Nephron progenitor cell (in vitro differentiated cells): ENCODE measurements at regions not wholly inside any gene's neighbourhood (a gene's known extent, or its start where the extent isn't known, plus 50 kb on each side); places are given as distances from the start of the nearest gene placed in this dataset.

Source experiments
- DNase-seq: peaks from one replicate; pipeline ENCODE4 v3.0.0; 2021
- H3K27ac Mint-ChIP-seq: 2 replicates; pipeline ENCODE4 v1.8.0; 2021; ENCODE audit warnings: mild to moderate bottlenecking, moderate library complexity, mixed read lengths
- H3K27me3 Mint-ChIP-seq: 2 replicates; pipeline ENCODE4 v1.8.0; 2021; ENCODE audit warnings: mild to moderate bottlenecking, low read depth, mixed read lengths; ENCODE audit not compliant: poor library complexity
- H3K36me3 Mint-ChIP-seq: 2 replicates; pipeline ENCODE4 v1.8.0; 2021; ENCODE audit warnings: low read depth, mixed read lengths
- H3K4me1 Mint-ChIP-seq: 2 replicates; pipeline ENCODE4 v1.8.0; 2021; ENCODE audit warnings: mixed read lengths
- H3K4me3 Mint-ChIP-seq: 2 replicates; pipeline ENCODE4 v1.8.0; 2021; ENCODE audit warnings: mild to moderate bottlenecking, moderate library complexity, mixed read lengths
- H3K9me3 Mint-ChIP-seq: 2 replicates; pipeline ENCODE4 v1.8.0; 2021; ENCODE audit warnings: mild to moderate bottlenecking, moderate library complexity, mixed read lengths
- CTCF ChIP-seq: fragments of 200-600 bp; sonication (generic); IDR thresholded peaks from 2 replicates; pipeline ENCODE4 v1.5.0; 2021; ENCODE audit warnings: antibody characterized with exemption

- Mint-ChIP-seq H3K27ac (no peak overlapping the region), H3K36me3 (no peaks in the 10 kb centered on the region), H3K27me3 (peaks cover 1% of the 10 kb centered on the region), H3K4me1 (no peaks in the 10 kb centered on the region), H3K9me3 (no peaks in the 10 kb centered on the region), H3K4me3 (no peak overlapping the region)
- TF ChIP-seq CTCF: no peak
- DNase-seq: no peak
Measured at GRCh38 chr18:43592269-43592668, 315.0 kb upstream of the SYT4 start.

- TF ChIP-seq CTCF: peak; percentile 66
- Mint-ChIP-seq H3K4me3 (no peak overlapping the region), H3K9me3 (no peaks in the 10 kb centered on the region), H3K4me1 (no peaks in the 10 kb centered on the region), H3K27ac (no peak overlapping the region), H3K27me3 (no peaks in the 10 kb centered on the region), H3K36me3 (no peaks in the 10 kb centered on the region)
- no peak for DNase-seq
Measured at GRCh38 chr18:43596105-43596712, 318.9 kb upstream of the SYT4 start.

- H3K27ac Mint-ChIP-seq: no peak overlapping the region
- peaks cover 27% of the 10 kb centered on the region for H3K9me3 Mint-ChIP-seq
- no peak for TF ChIP-seq CTCF
- no peak overlapping the region for H3K4me3 Mint-ChIP-seq
- no peaks in the 10 kb centered on the region for H3K27me3 Mint-ChIP-seq
- no peaks in the 10 kb centered on the region for H3K4me1 Mint-ChIP-seq
- H3K36me3 Mint-ChIP-seq: peaks cover 18% of the 10 kb centered on the region
- DNase-seq: no peak
Measured at GRCh38 chr18:43601432-43601831, 324.1 kb upstream of the SYT4 start.

GRCh38 chr18:43605224-43605623, 327.9 kb upstream of the SYT4 start:
- no peak for DNase-seq
- Mint-ChIP-seq H3K9me3 (peaks cover 32% of the 10 kb centered on the region), H3K4me1 (no peaks in the 10 kb centered on the region), H3K27me3 (no peaks in the 10 kb centered on the region), H3K4me3 (no peak overlapping the region), H3K36me3 (peaks cover 20% of the 10 kb centered on the region), H3K27ac (no peak overlapping the region)
- TF ChIP-seq CTCF: no peak

GRCh38 chr18:43606795-43607194, 329.5 kb upstream of the SYT4 start:
- no peak overlapping the region for H3K4me3 Mint-ChIP-seq
- peaks cover 3% of the 10 kb centered on the region for H3K27me3 Mint-ChIP-seq
- H3K36me3 Mint-ChIP-seq: peaks cover 20% of the 10 kb centered on the region
- H3K27ac Mint-ChIP-seq: no peak overlapping the region
- no peaks in the 10 kb centered on the region for H3K4me1 Mint-ChIP-seq
- peaks cover 32% of the 10 kb centered on the region for H3K9me3 Mint-ChIP-seq
- DNase-seq: no peak
- no peak for TF ChIP-seq CTCF

- Mint-ChIP-seq H3K27ac (no peak overlapping the region), H3K36me3 (no peaks in the 10 kb centered on the region), H3K4me3 (no peak overlapping the region), H3K27me3 (no peaks in the 10 kb centered on the region), H3K9me3 (no peaks in the 10 kb centered on the region), H3K4me1 (no peaks in the 10 kb centered on the region)
- peak; percentile 68 for TF ChIP-seq CTCF
- peak; percentile 5 for DNase-seq
Measured at GRCh38 chr18:43620936-43621335, 343.6 kb upstream of the SYT4 start.
